Activated naive CD8-positive, alpha-beta T cell treated with anti-CD3 and anti-CD28 coated beads, Interleukin-2, amount 10 ng/mL, durations not matched to agents 7 days and 5 days (primary cell): ENCODE measurements at regions not wholly inside any gene's neighbourhood (a gene's known extent, or its start where the extent isn't known, plus 50 kb on each side); places are given as distances from the start of the nearest gene placed in this dataset.
"Not testable (repeated sequence)": the region's sequence is repeated elsewhere in the genome, so short reads cannot be mapped to it uniquely, and the experiment has no call there.

Source experiments
- ATAC-seq: fragments of 150-1000 bp; cut with Tn5 transposase; one replicate; pipeline ENCODE4 v1.10.0; 2021; ENCODE audit warnings: low read depth, moderate library complexity
- POLR2A ChIA-PET: fragments of 350-600 bp; sonication (Branson Sonifier 250); formaldehyde crosslinking; loops from one replicate; lab custom pipeline; 2021; ENCODE audit warnings: antibody characterized with exemption; lab: Charles Lee
- DNase-seq: peaks from one replicate; pipeline ENCODE4 v3.0.0; 2021
- H3K27ac Mint-ChIP-seq: one replicate; pipeline ENCODE4 v1.8.0; 2022; ENCODE audit warnings: mild to moderate bottlenecking, mixed read lengths
- H3K27me3 Mint-ChIP-seq: one replicate; pipeline ENCODE4 v1.8.0; 2022; ENCODE audit warnings: mild to moderate bottlenecking, moderate library complexity, mixed read lengths
- H3K36me3 Mint-ChIP-seq: one replicate; pipeline ENCODE4 v1.8.0; 2021; ENCODE audit warnings: mild to moderate bottlenecking, mixed read lengths
- H3K4me1 Mint-ChIP-seq: one replicate; pipeline ENCODE4 v1.8.0; 2021; ENCODE audit warnings: mixed read lengths
- H3K4me3 Mint-ChIP-seq: one replicate; pipeline ENCODE4 v1.8.0; 2022; ENCODE audit warnings: mild to moderate bottlenecking, moderate library complexity, mixed read lengths
- H3K9me3 Mint-ChIP-seq: one replicate; pipeline ENCODE4 v1.8.0; 2021; ENCODE audit warnings: mixed read lengths

GRCh38 chr4:138499627-138500026, 257.5 kb upstream of the SLC7A11 start:
- POLR2A ChIA-PET, result no interaction called here
- no peak for ATAC-seq
- H3K27ac Mint-ChIP-seq, result no peak overlapping the region
- no peaks in the 10 kb centered on the region for H3K4me1 Mint-ChIP-seq
- H3K9me3 Mint-ChIP-seq, result peaks cover 2% of the 10 kb centered on the region
- no peaks in the 10 kb centered on the region for H3K36me3 Mint-ChIP-seq
- no peaks in the 10 kb centered on the region for H3K27me3 Mint-ChIP-seq
- H3K4me3 Mint-ChIP-seq, result no peak overlapping the region
- no peak for DNase-seq

- Mint-ChIP-seq H3K36me3 (no peaks in the 10 kb centered on the region), H3K9me3 (no peaks in the 10 kb centered on the region), H3K4me3 (no peak overlapping the region)
Observed at GRCh38 chr4:138494931-138495330, 252.8 kb upstream of the SLC7A11 start.

GRCh38 chr4:138494116-138494515, 252.0 kb upstream of the SLC7A11 start:
- POLR2A ChIA-PET, result no interaction called here
- no peak for ATAC-seq
- H3K27me3 Mint-ChIP-seq, result no peaks in the 10 kb centered on the region
- no peak overlapping the region for H3K27ac Mint-ChIP-seq
- no peaks in the 10 kb centered on the region for H3K9me3 Mint-ChIP-seq
- no peak for DNase-seq
- no peak overlapping the region for H3K4me3 Mint-ChIP-seq
- H3K4me1 Mint-ChIP-seq, result no peaks in the 10 kb centered on the region
- no peaks in the 10 kb centered on the region for H3K36me3 Mint-ChIP-seq

More at GRCh38 chr4:138494931-138495330, 252.8 kb upstream of the SLC7A11 start:
- Mint-ChIP-seq H3K27me3 (no peaks in the 10 kb centered on the region), H3K4me1 (no peaks in the 10 kb centered on the region), H3K27ac (no peak overlapping the region)
- ATAC-seq (no peak), DNase-seq (no peak)
- POLR2A ChIA-PET, result no interaction called here

- H3K27ac Mint-ChIP-seq, result no peak overlapping the region
- DNase-seq (no peak), ATAC-seq (no peak)
- POLR2A ChIA-PET, result no interaction called here
- H3K9me3 Mint-ChIP-seq, result no peaks in the 10 kb centered on the region
- H3K36me3 Mint-ChIP-seq, result no peaks in the 10 kb centered on the region
- H3K4me3 Mint-ChIP-seq, result no peak overlapping the region
- no peaks in the 10 kb centered on the region for H3K4me1 Mint-ChIP-seq
- H3K27me3 Mint-ChIP-seq, result no peaks in the 10 kb centered on the region
Observed at GRCh38 chr4:138492176-138492575, 250.0 kb upstream of the SLC7A11 start.

GRCh38 chr4:138488533-138488932, 246.4 kb upstream of the SLC7A11 start:
- Mint-ChIP-seq H3K4me1 (no peaks in the 10 kb centered on the region), H3K27ac (no peak overlapping the region), H3K27me3 (no peaks in the 10 kb centered on the region), H3K9me3 (no peaks in the 10 kb centered on the region), H3K36me3 (no peaks in the 10 kb centered on the region), H3K4me3 (no peak overlapping the region)
- no peak for DNase-seq
- POLR2A ChIA-PET, result no interaction called here
- ATAC-seq, result no peak

- no peaks in the 10 kb centered on the region for H3K27me3 Mint-ChIP-seq
- DNase-seq, result no peak
- no peak for ATAC-seq
- POLR2A ChIA-PET, result no interaction called here
- H3K9me3 Mint-ChIP-seq, result no peaks in the 10 kb centered on the region
- H3K36me3 Mint-ChIP-seq, result no peaks in the 10 kb centered on the region
- no peaks in the 10 kb centered on the region for H3K4me1 Mint-ChIP-seq
- H3K27ac Mint-ChIP-seq, result no peak overlapping the region
- no peak overlapping the region for H3K4me3 Mint-ChIP-seq
Observed at GRCh38 chr4:138487670-138488069, 245.5 kb upstream of the SLC7A11 start.

- Mint-ChIP-seq H3K9me3 (no peaks in the 10 kb centered on the region), H3K36me3 (no peaks in the 10 kb centered on the region), H3K27ac (no peak overlapping the region), H3K27me3 (no peaks in the 10 kb centered on the region), H3K4me3 (no peak overlapping the region), H3K4me1 (no peaks in the 10 kb centered on the region)
- POLR2A ChIA-PET, result no interaction called here
- no peak for DNase-seq
- no peak for ATAC-seq
Observed at GRCh38 chr4:138487230-138487629, 245.1 kb upstream of the SLC7A11 start.

- POLR2A ChIA-PET, result no interaction called here
- Mint-ChIP-seq H3K27ac (no peak overlapping the region), H3K9me3 (peaks cover 3% of the 10 kb centered on the region), H3K4me3 (no peak overlapping the region), H3K36me3 (no peaks in the 10 kb centered on the region), H3K27me3 (no peaks in the 10 kb centered on the region), H3K4me1 (no peaks in the 10 kb centered on the region)
- DNase-seq, result no peak
- no peak for ATAC-seq
Observed at GRCh38 chr4:138485498-138485897, 243.3 kb upstream of the SLC7A11 start.

GRCh38 chr4:138475116-138475515, 233.0 kb upstream of the SLC7A11 start:
- no peaks in the 10 kb centered on the region for H3K4me1 Mint-ChIP-seq
- H3K9me3 Mint-ChIP-seq, result no peaks in the 10 kb centered on the region
- H3K36me3 Mint-ChIP-seq, result no peaks in the 10 kb centered on the region
- no peak overlapping the region for H3K27ac Mint-ChIP-seq
- DNase-seq, result no peak
- ATAC-seq, result no peak
- POLR2A ChIA-PET, result no interaction called here
- no peaks in the 10 kb centered on the region for H3K27me3 Mint-ChIP-seq
- no peak overlapping the region for H3K4me3 Mint-ChIP-seq

- Mint-ChIP-seq H3K27me3 (no peaks in the 10 kb centered on the region), H3K4me1 (no peaks in the 10 kb centered on the region), H3K9me3 (no peaks in the 10 kb centered on the region), H3K36me3 (no peaks in the 10 kb centered on the region), H3K4me3 (no peak overlapping the region), H3K27ac (no peak overlapping the region)
- DNase-seq (no peak), ATAC-seq (no peak)
- POLR2A ChIA-PET, result no interaction called here
Observed at GRCh38 chr4:138473339-138473738, 231.2 kb upstream of the SLC7A11 start.

- H3K4me1 Mint-ChIP-seq, result no peaks in the 10 kb centered on the region
- peaks cover 2% of the 10 kb centered on the region for H3K27me3 Mint-ChIP-seq
- ATAC-seq (no peak), DNase-seq (no peak)
- POLR2A ChIA-PET, result no interaction called here
- no peak overlapping the region for H3K4me3 Mint-ChIP-seq
- H3K9me3 Mint-ChIP-seq, result peaks cover 2% of the 10 kb centered on the region
- no peak overlapping the region for H3K27ac Mint-ChIP-seq
- no peaks in the 10 kb centered on the region for H3K36me3 Mint-ChIP-seq
Observed at GRCh38 chr4:138460477-138461414, 218.6 kb upstream of the SLC7A11 start.

GRCh38 chr4:138458751-138459150, 216.6 kb upstream of the SLC7A11 start:
- no peak overlapping the region for H3K27ac Mint-ChIP-seq
- H3K4me3 Mint-ChIP-seq, result no peak overlapping the region
- POLR2A ChIA-PET, result no interaction called here
- H3K36me3 Mint-ChIP-seq, result no peaks in the 10 kb centered on the region
- DNase-seq (no peak), ATAC-seq (no peak)
- H3K4me1 Mint-ChIP-seq, result no peaks in the 10 kb centered on the region
- peaks cover 3% of the 10 kb centered on the region for H3K9me3 Mint-ChIP-seq
- H3K27me3 Mint-ChIP-seq, result no peaks in the 10 kb centered on the region

GRCh38 chr4:138456349-138456748, 214.2 kb upstream of the SLC7A11 start:
- H3K4me1 Mint-ChIP-seq, H3K36me3 Mint-ChIP-seq, H3K27me3 Mint-ChIP-seq, H3K27ac Mint-ChIP-seq, ATAC-seq, H3K9me3 Mint-ChIP-seq, POLR2A ChIA-PET, DNase-seq, H3K4me3 Mint-ChIP-seq: not testable (repeated sequence)

GRCh38 chr4:138455097-138455496, 212.9 kb upstream of the SLC7A11 start:
- no peak for ATAC-seq
- DNase-seq, result no peak
- peaks cover 3% of the 10 kb centered on the region for H3K9me3 Mint-ChIP-seq
- no peaks in the 10 kb centered on the region for H3K36me3 Mint-ChIP-seq
- no peak overlapping the region for H3K4me3 Mint-ChIP-seq
- H3K27me3 Mint-ChIP-seq, result no peaks in the 10 kb centered on the region
- H3K4me1 Mint-ChIP-seq, result no peaks in the 10 kb centered on the region
- H3K27ac Mint-ChIP-seq, result no peak overlapping the region
- POLR2A ChIA-PET, result no interaction called here
